ENCODE measurements at regions not wholly inside any gene's neighbourhood (a gene's known extent, or its start where the extent isn't known, plus 50 kb on each side); places are given as distances from the start of the nearest gene placed in this dataset.
"Not testable (repeated sequence)": the region's sequence is repeated elsewhere in the genome, so short reads cannot be mapped to it uniquely, and the experiment has no call there.

DNA sequence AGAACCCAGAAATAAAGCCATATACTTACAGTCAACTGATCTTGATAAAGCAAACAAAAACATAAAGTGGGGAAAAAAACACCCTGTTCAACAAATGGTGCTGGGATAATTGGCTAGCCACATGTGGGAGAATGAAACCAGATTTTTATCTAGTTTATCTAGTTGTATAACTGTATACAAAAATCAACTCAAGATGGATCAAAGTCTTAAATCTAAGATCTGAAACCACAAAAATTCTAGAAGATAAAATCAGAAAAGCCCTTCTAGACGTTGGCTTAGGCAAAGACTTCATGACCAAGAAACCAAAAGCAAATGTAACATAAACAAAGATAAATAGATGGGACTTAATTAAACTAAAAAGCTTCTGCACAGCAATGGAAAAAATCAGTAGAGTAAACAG is 216.3 kb downstream of the MOXD1 start:
- H3K27ac ChIP-seq (ENCODE audit: control insufficient read depth, insufficient read depth); H3K27me3 ChIP-seq (replicated peaks in 1 of 2; ENCODE audit: control insufficient read depth in 2 of 2, insufficient read depth in 2 of 2, low read length in 1 of 2); FAIRE-seq; BruUV-seq (replicated peaks); H3K4me2 ChIP-seq (ENCODE audit: control insufficient read depth, insufficient read depth); in situ Hi-C loops (cut with MboI); H3K9me3 ChIP-seq (replicated peaks; ENCODE audit: control insufficient read depth, insufficient read depth, low read length); intact Hi-C loops (cut with micrococcal nuclease; ENCODE audit: unreplicated experiment); SMC1A ChIA-PET (ENCODE audit: uncharacterized antibody, unreplicated experiment); RAD21 ChIA-PET (ENCODE audit: unreplicated experiment); H3K9ac ChIP-seq (ENCODE audit: control insufficient read depth, insufficient read depth, low read length); H3K36me3 ChIP-seq (ENCODE audit: control insufficient read depth in 2 of 2, insufficient read depth in 2 of 2, low read length in 1 of 2); DNase-seq (ENCODE audit: low read depth, low spot score); ATAC-seq; H3K4me1 ChIP-seq (ENCODE audit: control insufficient read depth, insufficient read depth, low read length); H2AFZ ChIP-seq (ENCODE audit: control insufficient read depth, low read depth, low read length); H4K20me1 ChIP-seq (ENCODE audit: control insufficient read depth, insufficient read depth); CTCF ChIA-PET; POLR2A ChIA-PET; H3K79me2 ChIP-seq (ENCODE audit: control insufficient read depth, insufficient read depth, low read length); H3K4me3 ChIP-seq: not testable (repeated sequence)
- 0% methylated on average over 1 of the region's 1 CpG for WGBS (ENCODE audit: insufficient coverage, insufficient replicate concordance, low lambda C conversion rate, missing lambda C conversion rate)

DNA sequence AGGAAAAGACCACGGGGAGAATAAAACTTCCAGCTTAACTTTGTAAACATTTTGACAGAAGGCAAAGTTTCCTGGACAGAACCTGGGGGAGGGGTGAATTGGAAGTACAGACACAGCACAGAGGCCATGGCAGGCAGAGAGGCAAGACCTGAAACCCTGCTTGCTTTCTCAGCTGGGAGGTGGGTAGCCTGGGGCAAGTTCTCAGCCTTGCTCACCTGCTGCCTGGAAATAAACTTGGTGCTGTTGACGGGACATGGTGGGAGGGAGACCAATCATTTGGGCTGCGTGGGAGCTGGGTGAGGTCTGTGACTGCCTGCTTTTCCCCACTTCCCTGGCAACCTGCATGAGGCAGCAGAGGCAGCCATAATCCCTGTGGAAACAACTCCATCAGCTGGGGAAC is 221.3 kb downstream of the MOXD1 start:
- no peak for DNase-seq (ENCODE audit: low read depth, low spot score)
- CTCF ChIA-PET = interaction anchor here (1.0 kb wide), 1 partner anchor 219 kb away, joined by 4 read pairs; no protein-coding TSS in a partner anchor
- WGBS (ENCODE audit: insufficient coverage, insufficient replicate concordance, low lambda C conversion rate, missing lambda C conversion rate) = 19% methylated on average over 3 of the region's 3 CpGs
- TF ChIP-seq, protein P1, sequence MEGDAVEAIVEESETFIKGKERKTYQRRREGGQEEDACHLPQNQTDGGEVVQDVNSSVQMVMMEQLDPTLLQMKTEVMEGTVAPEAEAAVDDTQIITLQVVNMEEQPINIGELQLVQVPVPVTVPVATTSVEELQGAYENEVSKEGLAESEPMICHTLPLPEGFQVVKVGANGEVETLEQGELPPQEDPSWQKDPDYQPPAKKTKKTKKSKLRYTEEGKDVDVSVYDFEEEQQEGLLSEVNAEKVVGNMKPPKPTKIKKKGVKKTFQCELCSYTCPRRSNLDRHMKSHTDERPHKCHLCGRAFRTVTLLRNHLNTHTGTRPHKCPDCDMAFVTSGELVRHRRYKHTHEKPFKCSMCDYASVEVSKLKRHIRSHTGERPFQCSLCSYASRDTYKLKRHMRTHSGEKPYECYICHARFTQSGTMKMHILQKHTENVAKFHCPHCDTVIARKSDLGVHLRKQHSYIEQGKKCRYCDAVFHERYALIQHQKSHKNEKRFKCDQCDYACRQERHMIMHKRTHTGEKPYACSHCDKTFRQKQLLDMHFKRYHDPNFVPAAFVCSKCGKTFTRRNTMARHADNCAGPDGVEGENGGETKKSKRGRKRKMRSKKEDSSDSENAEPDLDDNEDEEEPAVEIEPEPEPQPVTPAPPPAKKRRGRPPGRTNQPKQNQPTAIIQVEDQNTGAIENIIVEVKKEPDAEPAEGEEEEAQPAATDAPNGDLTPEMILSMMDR (IDR thresholded peaks at IDR 0.05 in 2 of 3, conservative IDR thresholded peaks at IDR 0.05 in 1 of 3; ENCODE audit: control insufficient read depth in 2 of 3, extremely low read depth in 1 of 3, insufficient read depth in 1 of 3, low read depth in 3 of 3, low read length in 3 of 3) = no peak
- TF ChIP-seq, protein P2, sequence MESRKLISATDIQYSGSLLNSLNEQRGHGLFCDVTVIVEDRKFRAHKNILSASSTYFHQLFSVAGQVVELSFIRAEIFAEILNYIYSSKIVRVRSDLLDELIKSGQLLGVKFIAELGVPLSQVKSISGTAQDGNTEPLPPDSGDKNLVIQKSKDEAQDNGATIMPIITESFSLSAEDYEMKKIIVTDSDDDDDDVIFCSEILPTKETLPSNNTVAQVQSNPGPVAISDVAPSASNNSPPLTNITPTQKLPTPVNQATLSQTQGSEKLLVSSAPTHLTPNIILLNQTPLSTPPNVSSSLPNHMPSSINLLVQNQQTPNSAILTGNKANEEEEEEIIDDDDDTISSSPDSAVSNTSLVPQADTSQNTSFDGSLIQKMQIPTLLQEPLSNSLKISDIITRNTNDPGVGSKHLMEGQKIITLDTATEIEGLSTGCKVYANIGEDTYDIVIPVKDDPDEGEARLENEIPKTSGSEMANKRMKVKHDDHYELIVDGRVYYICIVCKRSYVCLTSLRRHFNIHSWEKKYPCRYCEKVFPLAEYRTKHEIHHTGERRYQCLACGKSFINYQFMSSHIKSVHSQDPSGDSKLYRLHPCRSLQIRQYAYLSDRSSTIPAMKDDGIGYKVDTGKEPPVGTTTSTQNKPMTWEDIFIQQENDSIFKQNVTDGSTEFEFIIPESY (IDR thresholded peaks at IDR 0.05) = no peak
- TF ChIP-seq SRF (IDR thresholded peaks at IDR 0.05; ENCODE audit: low read depth in 2 of 2, low read length in 2 of 2) (no peak), PAX8 (IDR thresholded peaks at IDR 0.05) (no peak)
- TF ChIP-seq, protein P3, sequence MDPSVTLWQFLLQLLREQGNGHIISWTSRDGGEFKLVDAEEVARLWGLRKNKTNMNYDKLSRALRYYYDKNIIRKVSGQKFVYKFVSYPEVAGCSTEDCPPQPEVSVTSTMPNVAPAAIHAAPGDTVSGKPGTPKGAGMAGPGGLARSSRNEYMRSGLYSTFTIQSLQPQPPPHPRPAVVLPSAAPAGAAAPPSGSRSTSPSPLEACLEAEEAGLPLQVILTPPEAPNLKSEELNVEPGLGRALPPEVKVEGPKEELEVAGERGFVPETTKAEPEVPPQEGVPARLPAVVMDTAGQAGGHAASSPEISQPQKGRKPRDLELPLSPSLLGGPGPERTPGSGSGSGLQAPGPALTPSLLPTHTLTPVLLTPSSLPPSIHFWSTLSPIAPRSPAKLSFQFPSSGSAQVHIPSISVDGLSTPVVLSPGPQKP (IDR thresholded peaks at IDR 0.05; ENCODE audit: low read depth, low read length) = no peak
- TF ChIP-seq, protein P4, sequence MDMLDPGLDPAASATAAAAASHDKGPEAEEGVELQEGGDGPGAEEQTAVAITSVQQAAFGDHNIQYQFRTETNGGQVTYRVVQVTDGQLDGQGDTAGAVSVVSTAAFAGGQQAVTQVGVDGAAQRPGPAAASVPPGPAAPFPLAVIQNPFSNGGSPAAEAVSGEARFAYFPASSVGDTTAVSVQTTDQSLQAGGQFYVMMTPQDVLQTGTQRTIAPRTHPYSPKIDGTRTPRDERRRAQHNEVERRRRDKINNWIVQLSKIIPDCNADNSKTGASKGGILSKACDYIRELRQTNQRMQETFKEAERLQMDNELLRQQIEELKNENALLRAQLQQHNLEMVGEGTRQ (IDR thresholded peaks at IDR 0.05; ENCODE audit: borderline replicate concordance, low read depth, low read length) = no peak
- TF ChIP-seq, protein P5, sequence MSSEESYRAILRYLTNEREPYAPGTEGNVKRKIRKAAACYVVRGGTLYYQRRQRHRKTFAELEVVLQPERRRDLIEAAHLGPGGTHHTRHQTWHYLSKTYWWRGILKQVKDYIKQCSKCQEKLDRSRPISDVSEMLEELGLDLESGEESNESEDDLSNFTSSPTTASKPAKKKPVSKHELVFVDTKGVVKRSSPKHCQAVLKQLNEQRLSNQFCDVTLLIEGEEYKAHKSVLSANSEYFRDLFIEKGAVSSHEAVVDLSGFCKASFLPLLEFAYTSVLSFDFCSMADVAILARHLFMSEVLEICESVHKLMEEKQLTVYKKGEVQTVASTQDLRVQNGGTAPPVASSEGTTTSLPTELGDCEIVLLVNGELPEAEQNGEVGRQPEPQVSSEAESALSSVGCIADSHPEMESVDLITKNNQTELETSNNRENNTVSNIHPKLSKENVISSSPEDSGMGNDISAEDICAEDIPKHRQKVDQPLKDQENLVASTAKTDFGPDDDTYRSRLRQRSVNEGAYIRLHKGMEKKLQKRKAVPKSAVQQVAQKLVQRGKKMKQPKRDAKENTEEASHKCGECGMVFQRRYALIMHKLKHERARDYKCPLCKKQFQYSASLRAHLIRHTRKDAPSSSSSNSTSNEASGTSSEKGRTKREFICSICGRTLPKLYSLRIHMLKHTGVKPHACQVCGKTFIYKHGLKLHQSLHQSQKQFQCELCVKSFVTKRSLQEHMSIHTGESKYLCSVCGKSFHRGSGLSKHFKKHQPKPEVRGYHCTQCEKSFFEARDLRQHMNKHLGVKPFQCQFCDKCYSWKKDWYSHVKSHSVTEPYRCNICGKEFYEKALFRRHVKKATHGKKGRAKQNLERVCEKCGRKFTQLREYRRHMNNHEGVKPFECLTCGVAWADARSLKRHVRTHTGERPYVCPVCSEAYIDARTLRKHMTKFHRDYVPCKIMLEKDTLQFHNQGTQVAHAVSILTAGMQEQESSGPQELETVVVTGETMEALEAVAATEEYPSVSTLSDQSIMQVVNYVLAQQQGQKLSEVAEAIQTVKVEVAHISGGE (CRISPR knock-in tag; IDR thresholded peaks at IDR 0.05) = no peak

More for the DNA sequence above, 221.3 kb downstream of the MOXD1 start:
- BruUV-seq (replicated peaks) = no TSS peak
- Histone ChIP-seq H3K9ac (ENCODE audit: control insufficient read depth, insufficient read depth, low read length) (no peak overlapping the region), H3K36me3 (ENCODE audit: control insufficient read depth in 2 of 2, insufficient read depth in 2 of 2, low read length in 1 of 2) (no peaks in the 10 kb centered on the region), H4K20me1 (ENCODE audit: control insufficient read depth, insufficient read depth) (no peaks in the 10 kb centered on the region), H3K4me3 (no peak overlapping the region), H2AFZ (ENCODE audit: control insufficient read depth, low read depth, low read length) (no peak overlapping the region), H3K4me2 (ENCODE audit: control insufficient read depth, insufficient read depth) (no peak overlapping the region), H3K27ac (ENCODE audit: control insufficient read depth, insufficient read depth) (no peak overlapping the region), H3K79me2 (ENCODE audit: control insufficient read depth, insufficient read depth, low read length) (no peaks in the 10 kb centered on the region), H3K27me3 (replicated peaks in 1 of 2; ENCODE audit: control insufficient read depth in 2 of 2, insufficient read depth in 2 of 2, low read length in 1 of 2) (no peaks in the 10 kb centered on the region), H3K4me1 (ENCODE audit: control insufficient read depth, insufficient read depth, low read length) (no peaks in the 10 kb centered on the region), H3K9me3 (replicated peaks; ENCODE audit: control insufficient read depth, insufficient read depth, low read length) (no peaks in the 10 kb centered on the region)
- ChIA-PET RAD21 (ENCODE audit: unreplicated experiment) (no interaction called here), SMC1A (ENCODE audit: uncharacterized antibody, unreplicated experiment) (no interaction called here), POLR2A (no interaction called here)
- intact Hi-C loops (cut with micrococcal nuclease; ENCODE audit: unreplicated experiment) (no loop called here), in situ Hi-C loops (cut with MboI) (no loop called here)
- FAIRE-seq (no peak), ATAC-seq (no peak)

Data from GM12878 (cell line).